Activated T-cell treated with anti-CD3 and anti-CD28 coated beads for 24 hours (primary cell): ENCODE measurements at regions not wholly inside any gene's neighbourhood (a gene's known extent, or its start where the extent isn't known, plus 50 kb on each side); places are given as distances from the start of the nearest gene placed in this dataset.

Source experiments
- DNase-seq: peaks from one replicate; pipeline ENCODE4 v3.0.0-alpha.2; 2020; ENCODE audit warnings: low read depth

- no peak for DNase-seq
Measured at GRCh38 chr14:100468557-100468956, 118.7 kb downstream of the BEGAIN start.

GRCh38 chr14:100469632-100470522 is 117.3 kb downstream of the BEGAIN start:
- DNase-seq = no peak

- DNase-seq = no peak
Measured at GRCh38 chr14:100470523-100470897, 116.7 kb downstream of the BEGAIN start.

- no peak for DNase-seq
Measured at GRCh38 chr14:100471441-100472093, 115.7 kb downstream of the BEGAIN start.

DNA sequence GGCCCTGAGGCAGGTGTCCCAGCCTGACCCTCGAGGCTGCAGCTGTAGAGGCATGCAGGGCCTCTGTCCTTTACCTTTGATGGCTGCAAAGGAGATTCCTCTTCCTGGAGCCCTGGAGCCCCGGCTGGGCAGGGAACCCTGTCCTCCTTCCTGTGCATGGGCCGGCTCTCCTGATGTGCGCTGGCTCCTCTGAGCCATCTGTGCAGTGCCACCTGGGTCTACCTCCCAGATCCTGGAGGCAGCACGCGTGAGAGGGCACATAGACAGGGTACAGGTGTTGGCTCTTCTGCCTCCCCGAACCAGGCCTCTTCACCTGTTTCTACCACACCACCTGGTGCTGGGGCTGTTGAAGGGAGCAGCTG is 115.1 kb downstream of the BEGAIN start:
- no peak for DNase-seq

DNA sequence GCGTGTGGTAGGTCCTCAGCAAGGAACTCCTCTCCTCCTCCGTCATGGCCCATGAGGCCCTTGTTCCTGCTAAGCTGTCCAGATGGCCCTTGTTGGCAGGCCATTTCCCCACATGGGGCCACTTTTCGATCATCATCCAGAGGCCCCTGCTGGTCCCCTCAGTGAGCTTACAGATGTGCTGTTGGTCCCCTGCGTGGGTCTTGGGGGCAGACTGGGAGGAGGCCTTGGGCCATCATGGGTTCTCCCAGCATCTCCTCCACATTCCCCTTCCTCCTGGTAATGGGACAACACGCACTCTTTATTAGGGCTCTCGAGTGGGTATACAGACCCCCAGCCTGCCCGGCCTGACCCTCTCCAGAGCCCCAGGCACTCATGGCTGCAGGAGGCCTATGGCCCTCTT is 114.7 kb downstream of the BEGAIN start:
- no peak for DNase-seq

DNA sequence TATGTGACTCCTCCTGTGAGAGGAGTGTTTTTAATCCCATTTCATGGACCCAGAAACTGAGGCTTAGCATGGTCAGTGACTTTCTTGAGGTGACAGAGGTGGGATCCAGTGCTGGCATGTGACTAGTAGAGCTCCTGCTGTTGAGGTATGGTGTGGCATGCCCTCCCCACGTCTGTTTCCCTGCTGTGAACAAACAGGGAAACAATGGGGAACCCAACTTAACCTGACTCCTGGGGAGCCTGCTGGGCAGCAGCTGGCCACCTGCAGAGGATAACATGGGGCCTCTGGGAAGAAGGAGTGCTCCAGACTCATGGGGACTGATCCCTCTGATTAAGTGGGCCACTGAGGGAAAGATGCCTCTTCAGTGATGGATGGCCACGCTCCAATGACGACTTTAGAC is 114.0 kb downstream of the BEGAIN start:
- DNase-seq = no peak

DNA sequence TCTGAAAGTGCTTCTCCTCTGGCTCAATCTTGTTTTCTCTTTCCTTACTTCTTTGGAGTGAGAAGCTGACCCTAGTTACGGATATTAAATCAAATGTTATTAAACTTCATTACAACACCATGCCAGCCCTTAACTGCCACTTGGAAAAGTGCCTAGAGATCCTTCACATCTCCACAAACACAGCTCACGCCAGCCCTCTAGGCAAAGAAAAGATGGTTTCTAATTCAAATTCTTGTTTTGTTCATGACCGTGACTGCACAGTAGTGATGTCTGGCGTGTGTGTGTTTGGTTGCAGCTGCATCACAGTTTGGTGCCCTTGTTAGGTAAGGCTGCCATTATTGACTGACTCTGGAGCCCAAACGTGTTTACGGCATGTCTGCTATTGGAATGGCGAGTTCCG is 113.0 kb downstream of the BEGAIN start:
- DNase-seq = no peak

DNA sequence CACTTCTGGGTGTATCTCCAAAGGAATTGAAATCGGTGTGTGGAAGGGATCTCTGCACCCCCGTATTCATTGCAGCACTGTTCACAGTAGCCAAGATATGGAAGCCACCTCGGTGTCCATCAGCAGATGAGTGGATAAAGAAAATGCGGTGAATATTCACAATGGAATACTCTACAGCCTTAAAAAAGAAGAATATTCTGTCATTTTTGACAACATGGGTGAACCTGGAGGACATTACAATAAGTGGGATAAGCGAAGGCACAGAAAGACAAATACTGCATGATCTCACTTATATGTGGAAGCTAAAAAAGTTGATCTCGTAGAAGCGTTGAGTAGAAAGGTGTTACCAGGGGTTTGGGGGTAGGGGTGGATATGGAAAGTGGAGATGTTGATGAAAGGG is 111.9 kb downstream of the BEGAIN start:
- no peak for DNase-seq

DNA sequence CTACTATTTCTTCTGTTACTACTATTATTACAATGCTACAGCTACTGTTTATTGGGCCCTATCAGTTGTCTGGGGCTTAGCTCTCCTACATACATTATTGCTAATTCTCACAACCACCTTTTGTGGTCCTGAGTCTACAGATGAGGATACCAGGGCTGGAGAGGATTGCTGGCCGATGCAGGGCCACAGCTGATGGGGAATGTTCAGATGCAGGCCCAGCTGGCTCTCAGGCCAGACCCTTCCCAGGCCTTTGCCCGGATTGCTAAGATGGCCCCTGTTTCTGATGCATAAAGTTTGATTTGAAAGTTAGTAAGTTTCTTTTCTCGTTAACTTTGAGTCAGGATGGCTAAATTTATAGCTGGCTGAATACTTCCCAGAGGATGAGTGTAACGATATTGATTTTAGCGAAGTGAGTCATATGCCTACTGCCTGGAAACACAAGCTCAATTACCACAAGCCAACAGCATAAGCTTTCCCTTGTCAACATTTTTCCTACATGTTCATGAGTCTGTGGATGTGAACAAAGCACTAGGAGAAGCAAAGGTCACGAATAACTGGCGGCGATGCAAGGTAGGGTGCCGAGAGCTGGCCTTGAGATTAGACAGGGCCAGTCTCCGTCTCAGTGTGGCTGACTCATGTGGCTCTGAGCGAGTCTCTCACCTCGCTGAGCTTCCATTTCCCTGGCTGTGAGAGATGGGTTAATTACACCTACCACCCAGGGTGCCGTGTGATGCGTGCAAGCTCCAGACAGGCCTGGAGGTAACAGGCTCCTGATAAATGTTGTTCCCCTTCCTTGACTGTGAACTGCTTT is 111.0 kb downstream of the BEGAIN start:
- no peak for DNase-seq

- no peak for DNase-seq
Measured at GRCh38 chr14:100484531-100485267, 102.5 kb downstream of the BEGAIN start.

- peak; percentile 22 for DNase-seq
Measured at GRCh38 chr14:100486025-100486828, 101.0 kb downstream of the BEGAIN start.
